ENCODE measurements at regions not wholly inside any gene's neighbourhood (a gene's known extent, or its start where the extent isn't known, plus 50 kb on each side); places are given as distances from the start of the nearest gene placed in this dataset.

GRCh38 chr20:22652681-22653588 lies 68.6 kb upstream of the FOXA2 start:
- Mint-ChIP-seq H3K4me1 (no peaks in the 10 kb centered on the region), H3K27ac (peak overlapping the region in 1 of 6 donors; percentile 40), H3K9me3 (peaks cover 0 to 8% (median 0%) of the 10 kb centered on the region in 7 donors), H3K4me3 (no peak overlapping the region), H3K27me3 (peaks cover 6 to 19% (median 14%) of the 10 kb centered on the region in 3 donors), H3K36me3 (no peaks in the 10 kb centered on the region)
- DNase-seq, result no peak
- ATAC-seq (ENCODE audit: low read depth in 2 of 2), result no peak

- peaks cover 4 to 10% (median 6%) of the 10 kb centered on the region in 3 donors for H3K27me3 Mint-ChIP-seq
These were observed 69.6 kb upstream of the FOXA2 start for GRCh38 chr20:22653658-22654642.

GRCh38 chr20:22663528-22664025 lies 79.2 kb upstream of the FOXA2 start:
- Mint-ChIP-seq H3K27ac (no peak overlapping the region), H3K4me3 (no peak overlapping the region), H3K36me3 (no peaks in the 10 kb centered on the region), H3K9me3 (peaks cover 0 to 13% (median 6%) of the 10 kb centered on the region in 7 donors), H3K4me1 (no peaks in the 10 kb centered on the region), H3K27me3 (peaks cover 0 to 8% (median 5%) of the 10 kb centered on the region in 3 donors)
- no peak for DNase-seq
- ATAC-seq (ENCODE audit: low read depth in 2 of 2), result no peak

More at GRCh38 chr20:22653658-22654642, 69.6 kb upstream of the FOXA2 start:
- no peaks in the 10 kb centered on the region for H3K4me1 Mint-ChIP-seq
- H3K9me3 Mint-ChIP-seq, result peaks cover 0 to 8% (median 0%) of the 10 kb centered on the region in 7 donors
- no peak for DNase-seq
- H3K36me3 Mint-ChIP-seq, result no peaks in the 10 kb centered on the region
- H3K27ac Mint-ChIP-seq, result peak overlapping the region in 1 of 6 donors; percentile 68
- H3K4me3 Mint-ChIP-seq, result no peak overlapping the region
- no peak for ATAC-seq (ENCODE audit: low read depth in 2 of 2)

- no peaks in the 10 kb centered on the region for H3K4me1 Mint-ChIP-seq
- H3K4me3 Mint-ChIP-seq, result no peak overlapping the region
- H3K27ac Mint-ChIP-seq, result peak overlapping the region in 1 of 6 donors; percentile 44
- H3K9me3 Mint-ChIP-seq, result peaks cover 7 to 26% (median 20%) of the 10 kb centered on the region in 7 donors
- H3K27me3 Mint-ChIP-seq, result peaks cover 0 to 15% (median 8%) of the 10 kb centered on the region in 3 donors
- peaks cover 0 to 8% of the 10 kb centered on the region in 2 donors for H3K36me3 Mint-ChIP-seq
- DNase-seq (no peak), ATAC-seq (ENCODE audit: low read depth in 2 of 2) (no peak)
These were observed 82.8 kb upstream of the FOXA2 start for GRCh38 chr20:22667198-22667597.

GRCh38 chr20:22672191-22672590 lies 87.8 kb upstream of the FOXA2 start:
- ATAC-seq (ENCODE audit: low read depth in 2 of 2), result no peak

GRCh38 chr20:22673467-22673866 lies 89.1 kb upstream of the FOXA2 start:
- H3K4me3 Mint-ChIP-seq, result no peak overlapping the region
- no peak overlapping the region for H3K27ac Mint-ChIP-seq
- H3K4me1 Mint-ChIP-seq, result peaks cover 6 to 13% (median 6%) of the 10 kb centered on the region in 3 donors
- peaks cover 0 to 10% (median 0%) of the 10 kb centered on the region in 3 donors for H3K27me3 Mint-ChIP-seq
- peaks cover 7 to 16% (median 14%) of the 10 kb centered on the region in 7 donors for H3K9me3 Mint-ChIP-seq
- ATAC-seq (ENCODE audit: low read depth in 2 of 2) (no peak), DNase-seq (no peak)
- peaks cover 0 to 10% of the 10 kb centered on the region in 2 donors for H3K36me3 Mint-ChIP-seq

More at GRCh38 chr20:22672191-22672590, 87.8 kb upstream of the FOXA2 start:
- H3K27ac Mint-ChIP-seq, result no peak overlapping the region
- H3K4me1 Mint-ChIP-seq, result peaks cover 6 to 13% (median 6%) of the 10 kb centered on the region in 3 donors
- no peak for DNase-seq
- H3K4me3 Mint-ChIP-seq, result no peak overlapping the region
- peaks cover 0 to 10% (median 0%) of the 10 kb centered on the region in 3 donors for H3K27me3 Mint-ChIP-seq
- peaks cover 7 to 22% (median 17%) of the 10 kb centered on the region in 7 donors for H3K9me3 Mint-ChIP-seq
- peaks cover 0 to 8% of the 10 kb centered on the region in 2 donors for H3K36me3 Mint-ChIP-seq

- no peak for DNase-seq
- Mint-ChIP-seq H3K9me3 (peaks cover 0 to 8% (median 7%) of the 10 kb centered on the region in 7 donors), H3K27me3 (peaks cover 0 to 5% (median 0%) of the 10 kb centered on the region in 3 donors), H3K4me3 (peak overlapping the region in 1 of 8 donors; percentile 48), H3K36me3 (peaks cover 0 to 6% of the 10 kb centered on the region in 2 donors), H3K27ac (peak overlapping the region in 1 of 6 donors; percentile 20), H3K4me1 (peaks cover 6 to 13% (median 6%) of the 10 kb centered on the region in 3 donors)
- no peak for ATAC-seq (ENCODE audit: low read depth in 2 of 2)
These were observed 91.0 kb upstream of the FOXA2 start for GRCh38 chr20:22675341-22675740.

GRCh38 chr20:22678678-22679077 lies 94.3 kb upstream of the FOXA2 start:
- H3K36me3 Mint-ChIP-seq, result peaks cover 0 to 6% of the 10 kb centered on the region in 2 donors
- H3K4me1 Mint-ChIP-seq, result peaks cover 6 to 13% (median 6%) of the 10 kb centered on the region in 3 donors
- H3K4me3 Mint-ChIP-seq, result peak overlapping the region in 1 of 8 donors; percentile 55
- DNase-seq (no peak), ATAC-seq (ENCODE audit: low read depth in 2 of 2) (no peak)
- H3K27ac Mint-ChIP-seq, result no peak overlapping the region
- H3K27me3 Mint-ChIP-seq, result no peaks in the 10 kb centered on the region
- H3K9me3 Mint-ChIP-seq, result peaks cover 0 to 4% (median 2%) of the 10 kb centered on the region in 7 donors

GRCh38 chr20:22679197-22679596 lies 94.8 kb upstream of the FOXA2 start:
- Mint-ChIP-seq H3K36me3 (peaks cover 0 to 6% of the 10 kb centered on the region in 2 donors), H3K27me3 (no peaks in the 10 kb centered on the region), H3K4me1 (peaks cover 6 to 13% (median 8%) of the 10 kb centered on the region in 3 donors), H3K27ac (no peak overlapping the region), H3K9me3 (peaks cover 0 to 4% (median 2%) of the 10 kb centered on the region in 7 donors), H3K4me3 (no peak overlapping the region)
- no peak for DNase-seq
- no peak for ATAC-seq (ENCODE audit: low read depth in 2 of 2)

- Mint-ChIP-seq H3K9me3 (peaks cover 0 to 4% (median 2%) of the 10 kb centered on the region in 7 donors), H3K4me3 (no peak overlapping the region), H3K27me3 (no peaks in the 10 kb centered on the region), H3K4me1 (peaks cover 10 to 17% (median 11%) of the 10 kb centered on the region in 3 donors), H3K27ac (no peak overlapping the region), H3K36me3 (peaks cover 0 to 6% of the 10 kb centered on the region in 2 donors)
- DNase-seq (no peak), ATAC-seq (ENCODE audit: low read depth in 2 of 2) (no peak)
These were observed 95.8 kb upstream of the FOXA2 start for GRCh38 chr20:22680031-22680740.

GRCh38 chr20:22681591-22682248 lies 97.3 kb upstream of the FOXA2 start:
- Mint-ChIP-seq H3K4me1 (peaks cover 0 to 13% (median 7%) of the 10 kb centered on the region in 3 donors), H3K9me3 (peaks cover 0 to 4% (median 2%) of the 10 kb centered on the region in 7 donors), H3K4me3 (no peak overlapping the region), H3K27me3 (no peaks in the 10 kb centered on the region), H3K36me3 (peaks cover 0 to 6% of the 10 kb centered on the region in 2 donors), H3K27ac (no peak overlapping the region)
- DNase-seq (no peak), ATAC-seq (ENCODE audit: low read depth in 2 of 2) (no peak)

GRCh38 chr20:22682381-22682780 lies 98.0 kb upstream of the FOXA2 start:
- ATAC-seq (ENCODE audit: low read depth in 2 of 2), result no peak

More at GRCh38 chr20:22682381-22682780, 98.0 kb upstream of the FOXA2 start:
- H3K27me3 Mint-ChIP-seq, result no peaks in the 10 kb centered on the region
- H3K9me3 Mint-ChIP-seq, result peaks cover 0 to 4% (median 2%) of the 10 kb centered on the region in 7 donors
- H3K4me3 Mint-ChIP-seq, result no peak overlapping the region
- H3K36me3 Mint-ChIP-seq, result peaks cover 0 to 6% of the 10 kb centered on the region in 2 donors
- no peak for DNase-seq
- H3K27ac Mint-ChIP-seq, result no peak overlapping the region
- peaks cover 0 to 13% (median 5%) of the 10 kb centered on the region in 3 donors for H3K4me1 Mint-ChIP-seq
